SK-N-SH (cell line): ENCODE measurements at regions not wholly inside any gene's neighbourhood (a gene's known extent, or its start where the extent isn't known, plus 50 kb on each side); places are given as distances from the start of the nearest gene placed in this dataset.

Experiments used
- CHD2 ChIP-seq: fragments of 150-350 bp; IDR thresholded peaks from 2 replicates; pipeline ENCODE4 v1.6.1; 2018; ENCODE audit warnings: low read length; ENCODE audit not compliant: partially characterized antibody
- CTCF ChIP-seq: fragments of 200-600 bp; sonication (generic); IDR thresholded peaks from 2 replicates; pipeline ENCODE4 v1.6.1; 2017; ENCODE audit warnings: antibody characterized with exemption, mild to moderate bottlenecking, moderate library complexity
- EP300 ChIP-seq, 2 experiments: IDR thresholded peaks; 2 replicates each; pipeline versions ENCODE4 v1.4.0 to v1.6.1; 2012; ENCODE audit warnings: borderline replicate concordance in 1 of 2, low read depth in 1 of 2, low read length in 1 of 2
- IRF3 ChIP-seq: fragments of 150-350 bp; IDR thresholded peaks from 2 replicates; pipeline ENCODE4 v1.6.1; 2016; ENCODE audit warnings: mild to moderate bottlenecking, low read depth, low read length
- MAX ChIP-seq: IDR thresholded peaks from 2 replicates; pipeline ENCODE4 v1.4.0; 2012; ENCODE audit warnings: low read depth
- POLR2AphosphoS5 ChIP-seq: IDR thresholded peaks from 2 replicates; pipeline ENCODE4 v1.6.1; 2012; ENCODE audit warnings: low read depth, low read length
- REST ChIP-seq: IDR thresholded peaks from 2 replicates; pipeline ENCODE4 v1.6.1; 2012; ENCODE audit warnings: mild to moderate bottlenecking, low read depth, low read length, moderate library complexity
- USF2 ChIP-seq: fragments of 150-350 bp; IDR thresholded peaks from 2 replicates; pipeline ENCODE4 v1.6.1; 2017; ENCODE audit warnings: antibody characterized with exemption, low read length, low read depth, borderline replicate concordance
- ZBTB33 ChIP-seq: IDR thresholded peaks from 2 replicates; pipeline ENCODE4 v1.4.0; 2012; ENCODE audit warnings: low read depth, borderline replicate concordance

GRCh38 chr5:165775111-165775510 lies 2269.7 kb downstream of the MAT2B start:
- no peak for TF ChIP-seq CTCF
- TF ChIP-seq EP300 (IDR thresholded peaks at IDR 0.05; ENCODE audit: borderline replicate concordance in 1 of 2, low read depth in 1 of 2, low read length in 1 of 2) = no peak
- no peak for TF ChIP-seq ZBTB33
- no peak for TF ChIP-seq USF2
- no peak for TF ChIP-seq POLR2AphosphoS5
- no peak for TF ChIP-seq CHD2
- no peak for TF ChIP-seq IRF3
- TF ChIP-seq MAX = no peak
- no peak for TF ChIP-seq REST
